WI38 (cell line): ENCODE measurements at regions not wholly inside any gene's neighbourhood (a gene's known extent, or its start where the extent isn't known, plus 50 kb on each side); places are given as distances from the start of the nearest gene placed in this dataset.

Experiments
- H3K4me3 ChIP-seq: 2 replicates; pipeline ENCODE4 v1.5.1; 2011; ENCODE audit warnings: low read depth, mild to moderate bottlenecking, control low read depth, low read length
- CTCF ChIP-seq: IDR thresholded peaks from 2 replicates; pipeline ENCODE4 v1.5.1; 2012; ENCODE audit warnings: low read depth, mild to moderate bottlenecking, control low read depth, low read length

DNA sequence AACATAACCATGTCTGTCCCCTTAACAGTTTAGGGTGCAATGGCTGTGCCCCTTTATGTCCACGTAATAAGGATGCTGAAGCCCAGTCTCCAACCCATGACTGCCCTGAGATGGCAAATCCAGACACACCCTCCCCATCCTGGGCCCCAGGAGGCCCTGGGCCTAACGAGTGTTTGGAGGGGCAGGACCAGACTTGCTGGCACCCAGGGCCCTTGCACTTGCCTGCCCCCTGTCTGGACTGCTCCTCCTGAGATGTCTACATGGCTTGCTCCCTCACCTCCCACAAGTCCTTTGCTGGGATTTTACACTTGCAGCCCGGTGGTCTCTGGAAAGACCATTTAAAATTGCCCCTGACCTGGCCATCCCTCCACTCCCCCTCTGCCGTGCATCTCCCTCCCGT, 132.2 kb upstream of the NECTIN1 start:
- TF ChIP-seq CTCF: no peak
- no peak overlapping the region for H3K4me3 ChIP-seq

GRCh38 chr11:119860561-119861094, 131.6 kb upstream of the NECTIN1 start:
- TF ChIP-seq CTCF: no peak
- no peak overlapping the region for H3K4me3 ChIP-seq

- TF ChIP-seq CTCF: no peak
- no peak overlapping the region for H3K4me3 ChIP-seq
Observed at GRCh38 chr11:119859684-119860083, 130.7 kb upstream of the NECTIN1 start.

- H3K4me3 ChIP-seq: no peak overlapping the region
- no peak for TF ChIP-seq CTCF
Observed at GRCh38 chr11:119858288-119858687, 129.3 kb upstream of the NECTIN1 start.

- H3K4me3 ChIP-seq: no peak overlapping the region
- no peak for TF ChIP-seq CTCF
Observed at GRCh38 chr11:119856681-119857485, 127.9 kb upstream of the NECTIN1 start.

DNA sequence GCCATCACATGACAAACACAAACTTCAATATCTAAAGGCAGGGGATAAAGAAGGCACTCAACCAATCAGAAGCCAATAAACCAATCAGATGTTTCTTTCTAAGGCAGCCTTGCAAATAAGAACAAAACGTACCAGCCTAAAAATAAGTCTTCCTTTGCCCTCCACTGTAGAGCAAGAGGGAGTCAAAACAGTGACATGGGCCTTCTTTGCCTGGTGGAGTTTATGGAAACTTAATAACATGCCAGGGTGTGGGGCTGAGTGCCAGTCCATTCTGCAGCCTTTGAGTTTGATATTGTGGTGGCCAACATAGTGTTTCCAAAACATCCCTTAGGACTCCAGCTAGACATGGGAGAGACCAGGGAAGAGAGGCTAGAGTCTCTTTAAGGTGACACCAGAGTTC, 126.1 kb upstream of the NECTIN1 start:
- TF ChIP-seq CTCF: no peak
- no peak overlapping the region for H3K4me3 ChIP-seq

GRCh38 chr11:119854521-119854920, 125.5 kb upstream of the NECTIN1 start:
- peak overlapping the region; percentile 1; the same call in 1 of the 2 replicates for H3K4me3 ChIP-seq
- no peak for TF ChIP-seq CTCF
